Left lung (tissue), 4 donors: ENCODE measurements at regions not wholly inside any gene's neighbourhood (a gene's known extent, or its start where the extent isn't known, plus 50 kb on each side); places are given as distances from the start of the nearest gene placed in this dataset.
A peak's percentile ranks its signal among the peaks of the same experiment; 100 is the strongest.
"Not testable (repeated sequence)": the region's sequence is repeated elsewhere in the genome, so short reads cannot be mapped to it uniquely, and the experiment has no call there.

Experiments used
- ATAC-seq: fragments of 200-7000 bp; cut with Tn5 transposase; one replicate; pipeline ENCODE4 v1.9.1; 2020; ENCODE audit warnings: moderate library complexity
- DNase-seq, 4 donors: peaks; one replicate each; pipeline ENCODE4 v3.0.0-alpha.2; 2013 to 2020
- H3K27ac ChIP-seq, 2 donors: fragments of 200-600 bp; sonication (generic) in 1 of 2; one replicate each; pipeline versions ENCODE4 v1.5.0 to v1.8.0; 2020 to 2021
- H3K27me3 ChIP-seq, 2 donors: fragments of 200-600 bp; sonication (generic) in 1 of 2; one replicate each; pipeline versions ENCODE4 v1.5.0 to v1.8.0; 2020 to 2021
- H3K36me3 ChIP-seq, 2 donors: fragments of 200-600 bp; sonication (generic) in 1 of 2; one replicate each; pipeline versions ENCODE4 v1.5.0 to v1.8.0; 2020 to 2021
- H3K4me1 ChIP-seq, 2 donors: fragments of 200-600 bp; one replicate each; pipeline ENCODE4 v1.8.0; 2021
- H3K4me3 ChIP-seq, 2 donors: fragments of 200-600 bp; sonication (generic) in 1 of 2; one replicate each; pipeline versions ENCODE4 v1.5.0 to v1.8.0; 2020 to 2021; ENCODE audit warnings: mild to moderate bottlenecking in 1 of 2
- H3K9me3 ChIP-seq, 2 donors: fragments of 200-600 bp; sonication (generic) in 1 of 2; one replicate each; pipeline versions ENCODE4 v1.5.0 to v1.8.0; 2020 to 2021
- intact Hi-C, 2 donors: fragments of 100-400 bp; cut with DNase I; formaldehyde crosslinking; loops; one replicate each; pipeline versions ENCODE4 v1.11.2 to v1.14.2; 2022
- TF ChIP-seq, protein P1 (sequence below), 2 donors: fragments of 200-600 bp; sonication (generic) in 1 of 2; IDR thresholded peaks; one replicate each; pipeline versions ENCODE4 v1.5.0 to v1.8.0; 2021; ENCODE audit warnings: antibody characterized with exemption in 2 of 2
- donor health status: DM: no; HTN: yes; CAD: no.
- donor health status: DM: no; HTN: no; CAD: no.

DNA sequence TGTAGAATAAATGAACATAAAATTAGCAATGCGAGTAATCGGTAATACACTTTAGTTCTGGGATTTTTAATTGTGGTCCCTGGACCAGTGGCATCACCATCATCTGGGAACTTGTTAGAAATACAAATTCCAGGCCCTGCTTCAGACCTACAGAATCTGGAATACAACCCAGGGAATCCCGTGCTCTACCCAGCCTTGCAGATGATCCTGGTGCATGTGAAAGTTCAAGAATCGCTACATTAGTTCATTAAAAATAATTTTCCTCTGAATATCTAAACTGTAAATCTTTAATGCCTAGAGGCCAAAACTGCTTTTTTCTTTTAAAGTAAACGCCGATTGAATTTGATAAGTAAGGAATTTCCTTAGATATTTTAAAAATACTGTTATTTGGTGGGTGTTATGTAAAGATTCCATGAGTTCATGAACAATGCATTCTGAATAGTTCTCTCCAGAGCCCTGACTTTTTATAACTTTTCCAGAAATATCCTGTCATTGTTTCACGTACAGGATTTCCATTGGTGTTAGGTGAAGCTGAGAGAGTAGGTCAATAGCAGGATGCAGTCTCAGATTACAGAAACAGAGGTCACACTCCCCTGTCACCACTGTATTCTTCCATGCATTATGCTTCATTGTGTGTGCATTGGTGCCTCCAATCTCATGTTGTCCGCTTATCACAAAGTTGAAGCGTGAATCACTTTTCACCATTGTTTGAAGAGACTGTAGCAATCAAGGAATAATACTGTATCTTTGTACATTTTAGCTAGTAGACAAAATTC is 596.5 kb upstream of the KLF12 start:
- H3K27me3 ChIP-seq, result no peaks in the 10 kb centered on the region
- intact Hi-C loops, result no loop called here
- no peak overlapping the region for H3K4me3 ChIP-seq
- DNase-seq (no peak), ATAC-seq (no peak)
- no peaks in the 10 kb centered on the region for H3K4me1 ChIP-seq
- no peak overlapping the region for H3K27ac ChIP-seq
- no peaks in the 10 kb centered on the region for H3K36me3 ChIP-seq
- H3K9me3 ChIP-seq, result no peaks in the 10 kb centered on the region
- TF ChIP-seq, protein P1, sequence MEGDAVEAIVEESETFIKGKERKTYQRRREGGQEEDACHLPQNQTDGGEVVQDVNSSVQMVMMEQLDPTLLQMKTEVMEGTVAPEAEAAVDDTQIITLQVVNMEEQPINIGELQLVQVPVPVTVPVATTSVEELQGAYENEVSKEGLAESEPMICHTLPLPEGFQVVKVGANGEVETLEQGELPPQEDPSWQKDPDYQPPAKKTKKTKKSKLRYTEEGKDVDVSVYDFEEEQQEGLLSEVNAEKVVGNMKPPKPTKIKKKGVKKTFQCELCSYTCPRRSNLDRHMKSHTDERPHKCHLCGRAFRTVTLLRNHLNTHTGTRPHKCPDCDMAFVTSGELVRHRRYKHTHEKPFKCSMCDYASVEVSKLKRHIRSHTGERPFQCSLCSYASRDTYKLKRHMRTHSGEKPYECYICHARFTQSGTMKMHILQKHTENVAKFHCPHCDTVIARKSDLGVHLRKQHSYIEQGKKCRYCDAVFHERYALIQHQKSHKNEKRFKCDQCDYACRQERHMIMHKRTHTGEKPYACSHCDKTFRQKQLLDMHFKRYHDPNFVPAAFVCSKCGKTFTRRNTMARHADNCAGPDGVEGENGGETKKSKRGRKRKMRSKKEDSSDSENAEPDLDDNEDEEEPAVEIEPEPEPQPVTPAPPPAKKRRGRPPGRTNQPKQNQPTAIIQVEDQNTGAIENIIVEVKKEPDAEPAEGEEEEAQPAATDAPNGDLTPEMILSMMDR (IDR thresholded peaks at IDR 0.05), result no peak

DNA sequence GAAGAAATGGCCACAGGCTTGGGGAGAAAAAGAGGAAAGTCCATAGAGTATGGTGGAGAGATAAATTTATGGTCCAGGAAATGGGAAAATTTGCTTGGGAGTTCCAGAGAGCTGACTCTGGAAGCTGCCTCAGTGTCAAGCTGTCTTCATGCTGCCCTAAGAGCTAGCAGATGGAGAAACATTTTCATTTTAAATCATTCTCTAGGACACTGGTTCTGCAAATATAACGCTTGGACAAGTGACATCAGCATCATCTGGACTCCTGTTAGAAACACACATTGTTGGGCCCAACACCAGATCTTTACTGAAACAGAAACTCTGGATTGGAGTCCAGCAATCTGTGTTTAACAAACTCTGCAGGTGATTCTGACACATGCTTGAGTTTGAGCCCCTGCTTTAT is 592.0 kb upstream of the KLF12 start:
- no peaks in the 10 kb centered on the region for H3K9me3 ChIP-seq
- DNase-seq (no peak), ATAC-seq (no peak)
- H3K27me3 ChIP-seq, result no peaks in the 10 kb centered on the region
- H3K4me3 ChIP-seq, result no peak overlapping the region
- no peaks in the 10 kb centered on the region for H3K4me1 ChIP-seq
- no peaks in the 10 kb centered on the region for H3K36me3 ChIP-seq
- intact Hi-C loops, result no loop called here
- TF ChIP-seq, protein P1 (IDR thresholded peaks at IDR 0.05), result no peak
- no peak overlapping the region for H3K27ac ChIP-seq

DNA sequence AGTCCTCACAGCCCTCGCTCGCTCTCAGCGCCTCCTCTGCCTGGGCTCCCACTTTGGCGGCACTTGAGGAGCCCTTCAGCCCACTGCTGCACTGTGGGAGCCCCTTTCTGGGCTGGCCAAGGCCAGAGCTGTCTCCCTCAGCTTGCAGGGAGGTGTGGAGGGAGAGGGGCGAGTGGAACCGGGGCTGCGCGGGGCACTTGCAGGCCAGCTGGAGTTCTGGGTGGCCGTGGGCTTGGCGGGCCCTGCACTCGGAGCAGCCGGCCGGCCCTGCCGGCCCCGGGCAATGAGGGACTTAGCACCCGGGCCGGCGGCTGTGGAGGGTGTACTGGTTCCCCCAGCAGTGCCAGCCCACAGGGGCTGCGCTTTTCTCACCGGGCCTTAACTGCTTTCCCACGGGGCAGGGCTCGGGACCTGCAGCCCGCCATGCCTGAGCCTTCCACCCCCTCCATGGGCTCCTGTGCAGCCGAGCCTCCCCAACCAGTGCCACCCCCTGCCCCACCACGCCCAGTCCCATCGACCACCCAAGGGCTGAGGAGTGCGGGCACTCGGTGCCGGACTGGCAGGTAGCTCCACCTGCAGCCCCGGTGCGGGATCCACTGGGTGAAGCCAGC is 584.1 kb upstream of the KLF12 start:
- ATAC-seq, result not testable (repeated sequence)

DNA sequence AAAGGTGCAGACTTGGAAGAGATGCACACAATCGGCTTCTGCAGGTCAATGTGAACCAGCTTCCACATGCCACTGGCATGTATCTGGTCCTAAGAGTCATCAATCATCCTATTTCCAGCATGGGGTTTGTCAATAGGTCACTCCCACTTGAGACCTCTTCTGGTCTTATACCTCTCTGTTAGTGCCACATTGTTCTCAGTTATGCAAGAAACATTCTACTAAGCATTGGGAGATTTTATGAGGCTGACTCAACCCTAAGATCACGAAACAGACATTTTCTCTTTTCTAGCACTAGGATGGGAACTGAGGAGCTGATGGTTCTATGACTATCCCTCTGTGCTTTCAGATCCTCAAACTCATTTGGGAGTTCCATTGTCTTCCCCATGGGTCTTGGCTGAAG is 581.5 kb upstream of the KLF12 start:
- intact Hi-C loops, result no loop called here
- no peaks in the 10 kb centered on the region for H3K36me3 ChIP-seq
- TF ChIP-seq, protein P1 (IDR thresholded peaks at IDR 0.05), result no peak
- H3K9me3 ChIP-seq, result peaks cover 0 to 11% of the 10 kb centered on the region in 2 donors
- no peaks in the 10 kb centered on the region for H3K27me3 ChIP-seq
- no peak overlapping the region for H3K27ac ChIP-seq
- DNase-seq (no peak), ATAC-seq (no peak)
- no peaks in the 10 kb centered on the region for H3K4me1 ChIP-seq
- H3K4me3 ChIP-seq, result no peak overlapping the region

More for the DNA sequence above, 584.1 kb upstream of the KLF12 start:
- DNase-seq, result peak in 1 of 4 donors; percentile 49
- H3K4me1 ChIP-seq, H3K27ac ChIP-seq, intact Hi-C loops, H3K27me3 ChIP-seq, H3K4me3 ChIP-seq, H3K36me3 ChIP-seq: not testable (repeated sequence)
- H3K9me3 ChIP-seq, result peaks cover 0 to 11% of the 10 kb centered on the region in 2 donors

DNA sequence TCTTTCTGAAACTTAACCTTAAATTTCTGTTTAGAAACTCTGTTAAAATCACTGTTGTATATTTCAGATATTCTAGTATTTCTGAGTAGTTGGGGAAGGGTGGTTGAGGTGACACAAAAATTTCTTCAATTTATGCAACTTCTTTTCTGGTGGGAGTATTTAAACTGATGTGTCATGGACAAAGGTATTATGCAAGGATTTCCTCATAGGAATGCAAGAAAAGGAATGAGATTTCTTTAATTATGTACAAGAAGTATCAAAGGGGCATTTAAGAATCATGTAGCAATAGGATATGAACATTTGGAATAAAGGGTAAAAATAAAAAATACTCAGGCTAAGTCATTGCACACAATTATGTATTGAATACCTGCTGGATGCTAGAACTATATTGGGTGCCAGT is 575.8 kb upstream of the KLF12 start:
- ATAC-seq, result no peak
- H3K27me3 ChIP-seq, result no peaks in the 10 kb centered on the region
- no peaks in the 10 kb centered on the region for H3K36me3 ChIP-seq
- no peaks in the 10 kb centered on the region for H3K4me1 ChIP-seq
- no peak overlapping the region for H3K27ac ChIP-seq
- intact Hi-C loops, result no loop called here
- peaks cover 0 to 1% of the 10 kb centered on the region in 2 donors for H3K9me3 ChIP-seq
- no peak overlapping the region for H3K4me3 ChIP-seq
- no peak for DNase-seq
- TF ChIP-seq, protein P1 (IDR thresholded peaks at IDR 0.05), result no peak
